BLaER1 (cell line): ENCODE measurements at regions not wholly inside any gene's neighbourhood (a gene's known extent, or its start where the extent isn't known, plus 50 kb on each side); places are given as distances from the start of the nearest gene placed in this dataset.
"Not testable (repeated sequence)": the region's sequence is repeated elsewhere in the genome, so short reads cannot be mapped to it uniquely, and the experiment has no call there.

Source experiments
- H3K27ac ChIP-seq: shearing (Covaris generic); formaldehyde crosslinking; 2 replicates; pipeline ENCODE4 v1.8.1; 2022
- H3K27me3 ChIP-seq: shearing (Covaris generic); formaldehyde crosslinking; 2 replicates; pipeline ENCODE4 v1.8.1; 2022
- H3K36me3 ChIP-seq: shearing (Covaris generic); formaldehyde crosslinking; 2 replicates; pipeline ENCODE4 v1.8.1; 2022
- H3K4me1 ChIP-seq: shearing (Covaris generic); formaldehyde crosslinking; 2 replicates; pipeline ENCODE4 v1.8.1; 2022
- H3K4me2 ChIP-seq: shearing (Covaris generic); formaldehyde crosslinking; 2 replicates; pipeline ENCODE4 v1.8.1; 2022
- H3K4me3 ChIP-seq: shearing (Covaris generic); formaldehyde crosslinking; 2 replicates; pipeline ENCODE4 v1.8.1; 2022
- H3K9ac ChIP-seq: shearing (Covaris generic); formaldehyde crosslinking; 2 replicates; pipeline ENCODE4 v1.8.1; 2022
- H3K9me3 ChIP-seq: shearing (Covaris generic); formaldehyde crosslinking; 2 replicates; pipeline ENCODE4 v1.8.1; 2022
- H4K20me1 ChIP-seq: shearing (Covaris generic); formaldehyde crosslinking; 2 replicates; pipeline ENCODE4 v1.8.1; 2022
- Cebpa-rat ChIP-seq: shearing (Covaris generic); IDR thresholded peaks from 2 replicates; pipeline ENCODE4 v1.8.1; 2022

- H3K9ac ChIP-seq: no peak overlapping the region
- H3K27ac ChIP-seq: no peak overlapping the region
- H3K27me3 ChIP-seq: no peaks in the 10 kb centered on the region
- no peaks in the 10 kb centered on the region for H3K4me1 ChIP-seq
- no peak for TF ChIP-seq Cebpa-rat
- no peaks in the 10 kb centered on the region for H4K20me1 ChIP-seq
- no peaks in the 10 kb centered on the region for H3K36me3 ChIP-seq
- H3K4me2 ChIP-seq: no peak overlapping the region
- no peaks in the 10 kb centered on the region for H3K9me3 ChIP-seq
- no peak overlapping the region for H3K4me3 ChIP-seq
These were observed 534.3 kb upstream of the ACVR2A start for GRCh38 chr2:147310335-147311057.

GRCh38 chr2:147297820-147298219 is 547.0 kb upstream of the ACVR2A start:
- TF ChIP-seq Cebpa-rat: no peak
- H3K36me3 ChIP-seq: no peaks in the 10 kb centered on the region
- no peak overlapping the region for H3K9ac ChIP-seq
- no peaks in the 10 kb centered on the region for H4K20me1 ChIP-seq
- H3K4me1 ChIP-seq: peaks cover 43% of the 10 kb centered on the region
- H3K9me3 ChIP-seq: no peaks in the 10 kb centered on the region
- no peaks in the 10 kb centered on the region for H3K27me3 ChIP-seq
- no peak overlapping the region for H3K27ac ChIP-seq
- no peak overlapping the region for H3K4me3 ChIP-seq
- peak overlapping the region; percentile 44 for H3K4me2 ChIP-seq

GRCh38 chr2:147294825-147295392 is 549.9 kb upstream of the ACVR2A start:
- H4K20me1 ChIP-seq: no peaks in the 10 kb centered on the region
- no peaks in the 10 kb centered on the region for H3K36me3 ChIP-seq
- H3K4me1 ChIP-seq: peaks cover 43% of the 10 kb centered on the region
- TF ChIP-seq Cebpa-rat: no peak
- H3K9ac ChIP-seq: no peak overlapping the region
- no peak overlapping the region for H3K27ac ChIP-seq
- no peaks in the 10 kb centered on the region for H3K27me3 ChIP-seq
- H3K9me3 ChIP-seq: 0 out of 2 replicates have a peak, but pooled peaks cover 4% of the 10 kb centered on the region
- H3K4me3 ChIP-seq: no peak overlapping the region
- H3K4me2 ChIP-seq: peak overlapping the region; percentile 58; the same call in 1 of the 2 replicates

- Histone ChIP-seq H3K27ac (no peak overlapping the region), H3K9me3 (0 out of 2 replicates have a peak, but pooled peaks cover 4% of the 10 kb centered on the region), H3K9ac (no peak overlapping the region), H3K4me1 (peaks cover 43% of the 10 kb centered on the region), H3K36me3 (no peaks in the 10 kb centered on the region), H4K20me1 (no peaks in the 10 kb centered on the region), H3K4me3 (no peak overlapping the region), H3K4me2 (peak overlapping the region; percentile 58), H3K27me3 (no peaks in the 10 kb centered on the region)
- no peak for TF ChIP-seq Cebpa-rat
These were observed 550.6 kb upstream of the ACVR2A start for GRCh38 chr2:147293991-147294824.

GRCh38 chr2:147288131-147288530 is 556.7 kb upstream of the ACVR2A start:
- H3K36me3 ChIP-seq: no peaks in the 10 kb centered on the region
- H3K4me1 ChIP-seq: no peaks in the 10 kb centered on the region
- no peak overlapping the region for H3K27ac ChIP-seq
- 0 out of 2 replicates have a peak, but pooled peaks cover 4% of the 10 kb centered on the region for H3K9me3 ChIP-seq
- no peak overlapping the region for H3K9ac ChIP-seq
- no peak overlapping the region for H3K4me2 ChIP-seq
- H4K20me1 ChIP-seq: no peaks in the 10 kb centered on the region
- no peaks in the 10 kb centered on the region for H3K27me3 ChIP-seq
- no peak for TF ChIP-seq Cebpa-rat
- no peak overlapping the region for H3K4me3 ChIP-seq

GRCh38 chr2:147275943-147276342 is 568.9 kb upstream of the ACVR2A start:
- no peak overlapping the region for H3K4me3 ChIP-seq
- H3K4me1 ChIP-seq: no peaks in the 10 kb centered on the region
- no peak overlapping the region for H3K27ac ChIP-seq
- no peaks in the 10 kb centered on the region for H3K36me3 ChIP-seq
- no peaks in the 10 kb centered on the region for H3K27me3 ChIP-seq
- H3K9me3 ChIP-seq: no peaks in the 10 kb centered on the region
- no peak for TF ChIP-seq Cebpa-rat
- H3K9ac ChIP-seq: no peak overlapping the region
- H3K4me2 ChIP-seq: no peak overlapping the region
- no peaks in the 10 kb centered on the region for H4K20me1 ChIP-seq

GRCh38 chr2:147273628-147274027 is 571.2 kb upstream of the ACVR2A start:
- Histone ChIP-seq H3K9me3 (peaks cover 17% of the 10 kb centered on the region), H3K27me3 (no peaks in the 10 kb centered on the region), H3K4me3 (no peak overlapping the region), H3K36me3 (no peaks in the 10 kb centered on the region), H3K27ac (no peak overlapping the region), H3K4me1 (no peaks in the 10 kb centered on the region), H3K9ac (no peak overlapping the region), H3K4me2 (no peak overlapping the region), H4K20me1 (no peaks in the 10 kb centered on the region)
- no peak for TF ChIP-seq Cebpa-rat

GRCh38 chr2:147273106-147273505 is 571.7 kb upstream of the ACVR2A start:
- H3K36me3 ChIP-seq: no peaks in the 10 kb centered on the region
- TF ChIP-seq Cebpa-rat: no peak
- H3K9me3 ChIP-seq: peaks cover 22% of the 10 kb centered on the region

GRCh38 chr2:147269581-147269980 is 575.2 kb upstream of the ACVR2A start:
- not testable (repeated sequence) for H3K27me3 ChIP-seq, H3K27ac ChIP-seq, H3K9ac ChIP-seq, H3K4me2 ChIP-seq, H4K20me1 ChIP-seq, H3K36me3 ChIP-seq, H3K4me1 ChIP-seq, H3K4me3 ChIP-seq
- H3K9me3 ChIP-seq: peaks cover 29% of the 10 kb centered on the region

More at GRCh38 chr2:147273106-147273505, 571.7 kb upstream of the ACVR2A start:
- Histone ChIP-seq H3K27ac (no peak overlapping the region), H3K4me2 (no peak overlapping the region), H3K27me3 (no peaks in the 10 kb centered on the region), H3K9ac (no peak overlapping the region), H3K4me1 (no peaks in the 10 kb centered on the region), H4K20me1 (no peaks in the 10 kb centered on the region), H3K4me3 (no peak overlapping the region)

GRCh38 chr2:147260241-147260640 is 584.6 kb upstream of the ACVR2A start:
- no peaks in the 10 kb centered on the region for H3K36me3 ChIP-seq
- no peak overlapping the region for H3K27ac ChIP-seq
- H4K20me1 ChIP-seq: no peaks in the 10 kb centered on the region
- no peak overlapping the region for H3K4me3 ChIP-seq
- no peaks in the 10 kb centered on the region for H3K9me3 ChIP-seq
- H3K9ac ChIP-seq: no peak overlapping the region
- no peak; the same call in 1 of the 2 replicates for TF ChIP-seq Cebpa-rat
- H3K27me3 ChIP-seq: no peaks in the 10 kb centered on the region
- no peaks in the 10 kb centered on the region for H3K4me1 ChIP-seq
- no peak overlapping the region for H3K4me2 ChIP-seq
